IgD-negative memory B cell (primary cell): ENCODE measurements at regions not wholly inside any gene's neighbourhood (a gene's known extent, or its start where the extent isn't known, plus 50 kb on each side); places are given as distances from the start of the nearest gene placed in this dataset.

Experiments
- H3K27ac Mint-ChIP-seq, 3 donors: one replicate each; pipeline ENCODE4 v1.8.0; 2020 to 2022; ENCODE audit warnings: mild to moderate bottlenecking in 3 of 3, mixed read lengths in 3 of 3, moderate library complexity in 1 of 3
- H3K27me3 Mint-ChIP-seq: one replicate; pipeline ENCODE4 v1.8.0; 2021; ENCODE audit warnings: mixed read lengths
- H3K36me3 Mint-ChIP-seq: one replicate; pipeline ENCODE4 v1.8.0; 2020; ENCODE audit warnings: mild to moderate bottlenecking, mixed read lengths
- H3K4me1 Mint-ChIP-seq, 3 donors: one replicate each; pipeline ENCODE4 v1.8.0; 2020 to 2022; ENCODE audit warnings: mixed read lengths in 3 of 3, mild to moderate bottlenecking in 1 of 3
- H3K4me3 Mint-ChIP-seq, 4 donors: one replicate each; pipeline ENCODE4 v1.8.0; 2020 to 2022; ENCODE audit warnings: mild to moderate bottlenecking in 4 of 4, mixed read lengths in 4 of 4, moderate library complexity in 3 of 4
- H3K9me3 Mint-ChIP-seq, 3 donors: one replicate each; pipeline ENCODE4 v1.8.0; 2020 to 2021; ENCODE audit warnings: mixed read lengths in 3 of 3, mild to moderate bottlenecking in 1 of 3

GRCh38 chr10:128247576-128247975 is 121.4 kb upstream of the MKI67 start:
- Mint-ChIP-seq H3K9me3 (no peaks in the 10 kb centered on the region), H3K36me3 (no peaks in the 10 kb centered on the region), H3K4me3 (no peak overlapping the region), H3K27ac (no peak overlapping the region), H3K27me3 (peaks cover 1% of the 10 kb centered on the region), H3K4me1 (no peaks in the 10 kb centered on the region)

- peaks cover 3% of the 10 kb centered on the region for H3K27me3 Mint-ChIP-seq
- no peak overlapping the region for H3K27ac Mint-ChIP-seq
- no peaks in the 10 kb centered on the region for H3K36me3 Mint-ChIP-seq
- H3K9me3 Mint-ChIP-seq = peaks cover 0 to 3% (median under 1%) of the 10 kb centered on the region in 3 donors
- no peak overlapping the region for H3K4me3 Mint-ChIP-seq
- no peaks in the 10 kb centered on the region for H3K4me1 Mint-ChIP-seq
Measured at GRCh38 chr10:128254476-128254875, 128.3 kb upstream of the MKI67 start.

DNA sequence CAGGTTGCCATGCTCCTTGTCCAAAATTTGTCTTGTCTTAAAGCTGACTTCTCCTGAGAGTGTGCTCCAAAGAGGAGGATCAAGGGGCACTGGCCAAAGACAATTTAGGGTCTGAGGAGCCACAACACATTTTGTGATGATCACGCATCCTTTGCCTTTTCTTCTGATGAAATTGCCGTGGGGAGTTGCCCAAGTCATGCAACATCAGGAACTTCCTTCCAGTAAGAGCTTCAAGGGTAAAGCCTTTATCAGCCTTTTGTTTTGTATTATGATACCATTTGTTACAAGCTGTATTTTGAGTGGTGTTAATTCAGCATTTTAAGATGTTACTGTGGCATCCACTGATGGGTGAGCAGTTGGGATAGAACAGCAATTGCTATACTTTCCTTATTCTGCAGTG is 131.2 kb upstream of the MKI67 start:
- peaks cover 10% of the 10 kb centered on the region for H3K27me3 Mint-ChIP-seq
- no peaks in the 10 kb centered on the region for H3K36me3 Mint-ChIP-seq
- H3K4me3 Mint-ChIP-seq = no peak overlapping the region
- no peaks in the 10 kb centered on the region for H3K4me1 Mint-ChIP-seq
- peaks cover 0 to 4% (median 3%) of the 10 kb centered on the region in 3 donors for H3K9me3 Mint-ChIP-seq
- H3K27ac Mint-ChIP-seq = no peak overlapping the region

- Mint-ChIP-seq H3K27me3 (peaks cover 9% of the 10 kb centered on the region), H3K4me1 (no peaks in the 10 kb centered on the region), H3K27ac (no peak overlapping the region), H3K9me3 (peaks cover 0 to 4% (median 3%) of the 10 kb centered on the region in 3 donors), H3K4me3 (no peak overlapping the region), H3K36me3 (no peaks in the 10 kb centered on the region)
Measured at GRCh38 chr10:128258421-128258976, 132.3 kb upstream of the MKI67 start.

- Mint-ChIP-seq H3K9me3 (peaks cover 0 to 4% (median 0%) of the 10 kb centered on the region in 3 donors), H3K27ac (no peak overlapping the region), H3K27me3 (peaks cover 30% of the 10 kb centered on the region), H3K36me3 (no peaks in the 10 kb centered on the region), H3K4me1 (peaks cover 0 to 1% (median 0%) of the 10 kb centered on the region in 3 donors), H3K4me3 (no peak overlapping the region)
Measured at GRCh38 chr10:128263891-128264688, 137.9 kb upstream of the MKI67 start.

DNA sequence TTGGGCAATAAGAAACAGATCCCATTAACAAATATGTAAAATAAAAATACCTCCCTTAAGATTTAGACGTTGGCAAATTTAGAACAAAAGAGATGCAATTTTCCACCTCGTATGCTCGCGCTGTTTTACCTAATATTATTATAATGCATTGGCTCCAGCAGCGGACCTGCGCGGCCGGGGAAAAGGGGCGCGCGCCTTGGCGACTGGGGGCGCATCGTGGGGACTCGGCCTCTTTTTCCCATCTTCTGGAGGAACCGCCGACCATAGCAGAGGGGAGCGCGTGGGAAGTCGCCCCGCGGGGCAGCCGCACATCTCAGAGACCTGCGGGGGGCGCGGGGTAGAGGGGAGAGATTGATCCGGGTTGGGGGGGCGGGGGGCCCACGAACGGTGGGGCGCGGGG is 139.4 kb upstream of the MKI67 start:
- H3K4me3 Mint-ChIP-seq = no peak overlapping the region
- peaks cover 37% of the 10 kb centered on the region for H3K27me3 Mint-ChIP-seq
- H3K36me3 Mint-ChIP-seq = no peaks in the 10 kb centered on the region
- no peak overlapping the region for H3K27ac Mint-ChIP-seq
- H3K9me3 Mint-ChIP-seq = no peaks in the 10 kb centered on the region
- peaks cover 0 to 1% (median 0%) of the 10 kb centered on the region in 3 donors for H3K4me1 Mint-ChIP-seq

DNA sequence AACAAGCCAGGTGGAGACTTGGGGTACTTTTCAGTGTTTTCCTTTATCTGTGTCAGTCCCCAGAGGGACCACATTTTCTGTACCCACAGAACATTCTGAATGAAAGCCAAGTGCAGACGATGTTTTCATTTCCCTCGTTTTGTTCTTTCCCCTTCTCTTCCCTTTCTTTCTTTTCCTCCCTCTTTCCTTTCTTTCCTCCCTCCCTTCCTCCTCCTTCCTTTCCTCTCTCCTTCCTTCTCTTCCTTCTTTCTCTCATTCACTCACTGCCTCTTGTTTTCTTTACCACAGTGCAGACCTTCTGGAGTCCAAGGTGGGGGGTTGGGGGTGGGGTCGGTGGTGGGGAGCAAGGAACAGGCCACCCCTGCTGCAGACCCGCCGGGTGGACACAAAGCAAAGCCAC is 141.4 kb upstream of the MKI67 start:
- Mint-ChIP-seq H3K27ac (no peak overlapping the region), H3K4me3 (no peak overlapping the region), H3K27me3 (peaks cover 32% of the 10 kb centered on the region), H3K36me3 (peaks cover 2% of the 10 kb centered on the region), H3K9me3 (peaks cover 0 to 2% (median 0%) of the 10 kb centered on the region in 3 donors), H3K4me1 (peaks cover 0 to 1% (median 0%) of the 10 kb centered on the region in 3 donors)

DNA sequence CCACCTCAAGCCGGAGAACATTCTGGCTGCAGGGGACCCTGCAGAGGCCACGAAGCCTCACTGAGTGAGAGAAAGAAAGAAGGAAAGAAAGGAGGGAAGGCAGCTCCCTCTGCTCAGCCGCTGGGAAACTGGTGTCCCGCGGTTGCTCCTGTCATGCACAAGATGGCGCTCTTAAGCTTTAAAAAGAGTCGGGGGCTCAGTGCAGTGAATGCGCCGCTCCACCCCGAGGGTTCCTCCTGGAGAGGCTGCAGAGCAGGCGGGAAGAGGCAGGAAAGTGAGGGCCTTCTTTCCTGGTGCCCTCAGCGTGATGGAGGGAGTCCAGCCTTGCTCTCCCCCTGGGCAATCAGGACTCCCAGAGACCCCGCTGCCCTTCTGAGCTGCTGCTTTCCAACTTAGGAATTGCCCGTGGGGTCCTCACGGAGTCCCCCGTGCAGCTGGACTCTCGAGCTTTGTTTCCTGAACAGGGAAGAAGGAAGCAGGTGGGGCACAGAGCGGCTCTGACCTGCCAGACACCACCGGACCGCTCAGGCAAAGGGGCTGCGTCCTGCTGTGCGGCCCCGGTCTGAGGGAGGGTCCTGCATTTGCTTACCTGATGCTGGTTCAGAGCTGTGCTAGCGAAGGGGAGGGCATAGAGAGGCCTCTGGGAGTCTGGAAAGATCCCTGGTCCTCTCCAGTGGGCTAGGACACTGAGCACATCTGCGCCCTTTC is 141.9 kb upstream of the MKI67 start:
- Mint-ChIP-seq H3K36me3 (peaks cover 2% of the 10 kb centered on the region), H3K4me1 (peaks cover 0 to 1% (median 0%) of the 10 kb centered on the region in 3 donors), H3K27me3 (peaks cover 32% of the 10 kb centered on the region), H3K4me3 (no peak overlapping the region), H3K9me3 (peaks cover 0 to 2% (median 0%) of the 10 kb centered on the region in 3 donors), H3K27ac (no peak overlapping the region)

- H3K27ac Mint-ChIP-seq = peak overlapping the region in 1 of 3 donors; percentile 7
- H3K36me3 Mint-ChIP-seq = peaks cover 6% of the 10 kb centered on the region
- peaks cover 28% of the 10 kb centered on the region for H3K27me3 Mint-ChIP-seq
- H3K9me3 Mint-ChIP-seq = peaks cover 0 to 2% (median 0%) of the 10 kb centered on the region in 3 donors
- peaks cover 6 to 8% (median 7%) of the 10 kb centered on the region in 3 donors for H3K4me1 Mint-ChIP-seq
- peak overlapping the region in 2 of 4 donors; percentile 0 to 87 for H3K4me3 Mint-ChIP-seq
Measured at GRCh38 chr10:128274938-128275337, 148.7 kb upstream of the MKI67 start.

GRCh38 chr10:128275388-128276177 is 149.4 kb upstream of the MKI67 start:
- peaks cover 23% of the 10 kb centered on the region for H3K27me3 Mint-ChIP-seq
- H3K9me3 Mint-ChIP-seq = peaks cover 0 to 2% (median 0%) of the 10 kb centered on the region in 3 donors
- H3K27ac Mint-ChIP-seq = peak overlapping the region in 1 of 3 donors; percentile 7
- peaks cover 6% of the 10 kb centered on the region for H3K36me3 Mint-ChIP-seq
- H3K4me1 Mint-ChIP-seq = peaks cover 6 to 8% (median 7%) of the 10 kb centered on the region in 3 donors
- peak overlapping the region in 2 of 4 donors; percentile 0 to 87 for H3K4me3 Mint-ChIP-seq

- peaks cover 22% of the 10 kb centered on the region for H3K27me3 Mint-ChIP-seq
- no peaks in the 10 kb centered on the region for H3K9me3 Mint-ChIP-seq
- H3K27ac Mint-ChIP-seq = no peak overlapping the region
- no peak overlapping the region for H3K4me3 Mint-ChIP-seq
- H3K4me1 Mint-ChIP-seq = peaks cover 6 to 8% (median 7%) of the 10 kb centered on the region in 3 donors
- peaks cover 4% of the 10 kb centered on the region for H3K36me3 Mint-ChIP-seq
Measured at GRCh38 chr10:128277267-128277840, 151.1 kb upstream of the MKI67 start.

GRCh38 chr10:128278362-128278761 is 152.1 kb upstream of the MKI67 start:
- Mint-ChIP-seq H3K27me3 (peaks cover 22% of the 10 kb centered on the region), H3K27ac (no peak overlapping the region)

DNA sequence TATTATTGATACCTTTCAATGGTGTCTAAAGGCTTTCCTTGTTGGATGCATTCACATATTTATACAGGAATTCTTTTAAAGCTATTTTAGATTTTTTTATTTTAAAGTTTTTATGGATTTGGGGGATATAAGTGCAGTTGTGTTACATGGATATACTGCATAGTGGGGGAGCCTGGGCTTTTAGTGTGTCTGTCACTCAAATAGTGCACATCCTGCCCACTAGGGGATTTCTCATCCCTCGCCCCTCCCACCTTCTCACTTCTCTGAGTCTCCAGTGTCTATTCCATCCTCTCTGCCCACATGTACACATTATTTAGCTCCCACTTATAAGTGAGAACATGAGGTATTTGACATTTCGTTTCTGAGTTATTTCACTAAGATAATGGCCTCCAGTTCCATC is 154.0 kb upstream of the MKI67 start:
- Mint-ChIP-seq H3K36me3 (peaks cover 2% of the 10 kb centered on the region), H3K4me1 (peaks cover 2 to 3% (median 2%) of the 10 kb centered on the region in 3 donors), H3K9me3 (no peaks in the 10 kb centered on the region), H3K4me3 (no peak overlapping the region), H3K27ac (no peak overlapping the region), H3K27me3 (peaks cover 12% of the 10 kb centered on the region)

More at GRCh38 chr10:128278362-128278761, 152.1 kb upstream of the MKI67 start:
- H3K36me3 Mint-ChIP-seq = peaks cover 4% of the 10 kb centered on the region
- H3K4me1 Mint-ChIP-seq = peaks cover 6 to 8% (median 7%) of the 10 kb centered on the region in 3 donors
- H3K9me3 Mint-ChIP-seq = no peaks in the 10 kb centered on the region
- no peak overlapping the region for H3K4me3 Mint-ChIP-seq

GRCh38 chr10:128281343-128281742 is 155.1 kb upstream of the MKI67 start:
- Mint-ChIP-seq H3K27ac (no peak overlapping the region), H3K9me3 (no peaks in the 10 kb centered on the region), H3K27me3 (peaks cover 9% of the 10 kb centered on the region), H3K4me1 (no peaks in the 10 kb centered on the region), H3K4me3 (no peak overlapping the region), H3K36me3 (peaks cover 2% of the 10 kb centered on the region)
